ENCODE measurements at regions not wholly inside any gene's neighbourhood (a gene's known extent, or its start where the extent isn't known, plus 50 kb on each side); places are given as distances from the start of the nearest gene placed in this dataset.
A peak's percentile ranks its signal among the peaks of the same experiment; 100 is the strongest.

GRCh38 chr4:160217352-160217751, 1114.5 kb downstream of the RAPGEF2 start:
- FAIRE-seq (no peak), DNase-seq (ENCODE audit: low spot score) (no peak), ATAC-seq (no peak)
- no peaks in the 10 kb centered on the region for H3K36me3 ChIP-seq (replicated peaks in 1 of 2; ENCODE audit: control insufficient read depth in 1 of 2, insufficient read depth in 2 of 2, low read length in 2 of 2)
- H4K20me1 ChIP-seq (ENCODE audit: insufficient read depth, low read length) = no peaks in the 10 kb centered on the region
- H3K4me3 ChIP-seq (replicated peaks in 1 of 3; ENCODE audit: insufficient read depth in 1 of 3, low read depth in 2 of 3, low read length in 3 of 3) = no peak overlapping the region
- no peak overlapping the region for H3K27ac ChIP-seq (ENCODE audit: extremely low read length, insufficient read depth, low read length)
- 0% methylated on average over 1 of the region's 1 CpG for WGBS (ENCODE audit: low lambda C conversion rate)
- H3K9me3 ChIP-seq (ENCODE audit: low read length) = peaks cover 43% of the 10 kb centered on the region
- no peaks in the 10 kb centered on the region for H3K4me1 ChIP-seq (ENCODE audit: insufficient read depth, low read length)
- no peaks in the 10 kb centered on the region for H3K79me2 ChIP-seq (ENCODE audit: insufficient read depth, low read length)
- H2AFZ ChIP-seq (ENCODE audit: low read length) = no peak overlapping the region
- intact Hi-C loops (cut with micrococcal nuclease; ENCODE audit: unreplicated experiment) (no loop called here), in situ Hi-C loops (cut with HindIII; ENCODE audit: extremely low pct_ligation_motif_present, low pct_unique_long_range_greater_than_20kb) (no loop called here)
- ChIA-PET CTCF (ENCODE audit: low intra/inter-chr PET ratio, low total read pairs) (no interaction called here), POLR2A (no interaction called here)
- H3K9ac ChIP-seq (ENCODE audit: insufficient read depth, low read depth, low read length) = no peak overlapping the region
- H3K27me3 ChIP-seq (ENCODE audit: control insufficient read depth in 1 of 2, insufficient read depth in 2 of 2, low read length in 2 of 2) = no peaks in the 10 kb centered on the region
- H3K4me2 ChIP-seq (ENCODE audit: low read depth, low read length) = no peak overlapping the region
- TF ChIP-seq ZNF367 (CRISPR knock-in tag; IDR thresholded peaks at IDR 0.05; ENCODE audit: borderline replicate concordance) = no peak
- no peak for TF ChIP-seq GTF2F1 (IDR thresholded peaks at IDR 0.05; ENCODE audit: low read length)
- TF ChIP-seq MAFF (IDR thresholded peaks at IDR 0.05; ENCODE audit: low read depth, low read length) = peak; percentile 87
- TF ChIP-seq MAFK (conservative IDR thresholded peaks at IDR 0.05 in 1 of 2, IDR thresholded peaks at IDR 0.05 in 1 of 2; ENCODE audit: low read length in 2 of 2) = peak; percentile 85 to 92
- no TSS peak for BruUV-seq (replicated peaks)

GRCh38 chr4:160224049-160224448, 1121.2 kb downstream of the RAPGEF2 start:
- FAIRE-seq = no peak
- TF ChIP-seq RBFOX2 (IDR thresholded peaks at IDR 0.05; ENCODE audit: low read depth, low read length) (no peak), KLF11 (CRISPR knock-in tag; IDR thresholded peaks at IDR 0.05) (no peak), ZNF670 (CRISPR knock-in tag; IDR thresholded peaks at IDR 0.05; ENCODE audit: borderline replicate concordance) (no peak), ZNF160 (CRISPR knock-in tag; IDR thresholded peaks at IDR 0.05) (no peak), ZBTB38 (CRISPR knock-in tag; IDR thresholded peaks at IDR 0.05) (no peak)
- TF ChIP-seq, protein P1, sequence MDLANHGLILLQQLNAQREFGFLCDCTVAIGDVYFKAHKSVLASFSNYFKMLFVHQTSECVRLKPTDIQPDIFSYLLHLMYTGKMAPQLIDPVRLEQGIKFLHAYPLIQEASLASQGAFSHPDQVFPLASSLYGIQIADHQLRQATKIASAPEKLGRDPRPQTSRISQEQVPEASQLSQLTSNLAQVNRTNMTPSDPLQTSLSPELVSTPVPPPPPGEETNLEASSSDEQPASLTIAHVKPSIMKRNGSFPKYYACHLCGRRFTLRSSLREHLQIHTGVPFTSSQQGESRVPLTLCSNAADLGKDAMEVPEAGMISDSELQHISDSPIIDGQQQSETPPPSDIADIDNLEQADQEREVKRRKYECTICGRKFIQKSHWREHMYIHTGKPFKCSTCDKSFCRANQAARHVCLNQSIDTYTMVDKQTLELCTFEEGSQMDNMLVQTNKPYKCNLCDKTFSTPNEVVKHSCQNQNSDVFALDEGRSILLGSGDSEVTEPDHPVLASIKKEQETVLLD (CRISPR knock-in tag; IDR thresholded peaks at IDR 0.05; ENCODE audit: low read depth) = no peak
- TF ChIP-seq, protein P2, sequence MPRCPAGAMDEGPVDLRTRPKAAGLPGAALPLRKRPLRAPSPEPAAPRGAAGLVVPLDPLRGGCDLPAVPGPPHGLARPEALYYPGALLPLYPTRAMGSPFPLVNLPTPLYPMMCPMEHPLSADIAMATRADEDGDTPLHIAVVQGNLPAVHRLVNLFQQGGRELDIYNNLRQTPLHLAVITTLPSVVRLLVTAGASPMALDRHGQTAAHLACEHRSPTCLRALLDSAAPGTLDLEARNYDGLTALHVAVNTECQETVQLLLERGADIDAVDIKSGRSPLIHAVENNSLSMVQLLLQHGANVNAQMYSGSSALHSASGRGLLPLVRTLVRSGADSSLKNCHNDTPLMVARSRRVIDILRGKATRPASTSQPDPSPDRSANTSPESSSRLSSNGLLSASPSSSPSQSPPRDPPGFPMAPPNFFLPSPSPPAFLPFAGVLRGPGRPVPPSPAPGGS (CRISPR knock-in tag; IDR thresholded peaks at IDR 0.05) = no peak
- TF ChIP-seq, protein P3, sequence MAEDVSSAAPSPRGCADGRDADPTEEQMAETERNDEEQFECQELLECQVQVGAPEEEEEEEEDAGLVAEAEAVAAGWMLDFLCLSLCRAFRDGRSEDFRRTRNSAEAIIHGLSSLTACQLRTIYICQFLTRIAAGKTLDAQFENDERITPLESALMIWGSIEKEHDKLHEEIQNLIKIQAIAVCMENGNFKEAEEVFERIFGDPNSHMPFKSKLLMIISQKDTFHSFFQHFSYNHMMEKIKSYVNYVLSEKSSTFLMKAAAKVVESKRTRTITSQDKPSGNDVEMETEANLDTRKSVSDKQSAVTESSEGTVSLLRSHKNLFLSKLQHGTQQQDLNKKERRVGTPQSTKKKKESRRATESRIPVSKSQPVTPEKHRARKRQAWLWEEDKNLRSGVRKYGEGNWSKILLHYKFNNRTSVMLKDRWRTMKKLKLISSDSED (CRISPR knock-in tag; IDR thresholded peaks at IDR 0.05) = no peak

More at GRCh38 chr4:160224049-160224448, 1121.2 kb downstream of the RAPGEF2 start:
- H3K4me3 ChIP-seq (replicated peaks in 1 of 3; ENCODE audit: insufficient read depth in 1 of 3, low read depth in 2 of 3, low read length in 3 of 3) = no peak overlapping the region
- ChIA-PET CTCF (ENCODE audit: low intra/inter-chr PET ratio, low total read pairs) (no interaction called here), POLR2A (no interaction called here)
- no peaks in the 10 kb centered on the region for H3K79me2 ChIP-seq (ENCODE audit: insufficient read depth, low read length)
- no peaks in the 10 kb centered on the region for H3K36me3 ChIP-seq (replicated peaks in 1 of 2; ENCODE audit: control insufficient read depth in 1 of 2, insufficient read depth in 2 of 2, low read length in 2 of 2)
- ATAC-seq = no peak
- WGBS (ENCODE audit: low lambda C conversion rate) = 0% methylated on average over 1 of the region's 3 CpGs
- DNase-seq (ENCODE audit: low spot score) = no peak
- no TSS peak for BruUV-seq (replicated peaks)
- no peak overlapping the region for H2AFZ ChIP-seq (ENCODE audit: low read length)
- no peak overlapping the region for H3K4me2 ChIP-seq (ENCODE audit: low read depth, low read length)
- no peaks in the 10 kb centered on the region for H3K4me1 ChIP-seq (ENCODE audit: insufficient read depth, low read length)
- no peaks in the 10 kb centered on the region for H3K27me3 ChIP-seq (ENCODE audit: control insufficient read depth in 1 of 2, insufficient read depth in 2 of 2, low read length in 2 of 2)
- H3K9me3 ChIP-seq (ENCODE audit: low read length) = peaks cover 60% of the 10 kb centered on the region
- no peak overlapping the region for H3K27ac ChIP-seq (ENCODE audit: extremely low read length, insufficient read depth, low read length)
- no peaks in the 10 kb centered on the region for H4K20me1 ChIP-seq (ENCODE audit: insufficient read depth, low read length)
- intact Hi-C loops (cut with micrococcal nuclease; ENCODE audit: unreplicated experiment) (no loop called here), in situ Hi-C loops (cut with HindIII; ENCODE audit: extremely low pct_ligation_motif_present, low pct_unique_long_range_greater_than_20kb) (no loop called here)
- no peak overlapping the region for H3K9ac ChIP-seq (ENCODE audit: insufficient read depth, low read depth, low read length)
